Epithelial cell of esophagus (primary cell): ENCODE measurements at regions not wholly inside any gene's neighbourhood (a gene's known extent, or its start where the extent isn't known, plus 50 kb on each side); places are given as distances from the start of the nearest gene placed in this dataset.
A peak's percentile ranks its signal among the peaks of the same experiment; 100 is the strongest.

Experiments used
- DNase-seq: peaks from one replicate; pipeline ENCODE4 v3.0.0; 2010; ENCODE audit warnings: low read depth
- H3K4me3 ChIP-seq: 2 replicates; pipeline ENCODE4 v1.5.1; 2011; ENCODE audit warnings: mild to moderate bottlenecking, low read length, control low read depth
- TF ChIP-seq, protein P1 (sequence below): IDR thresholded peaks from 2 replicates; pipeline ENCODE4 v1.5.1; 2011; ENCODE audit warnings: low read depth, mild to moderate bottlenecking, low read length, control low read depth, inconsistent platforms; ENCODE audit not compliant: insufficient read depth; ENCODE audit errors: missing control alignments

GRCh38 chr4:13703096-13703495 lies 75.6 kb upstream of the BOD1L1 start:
- TF ChIP-seq, protein P1, sequence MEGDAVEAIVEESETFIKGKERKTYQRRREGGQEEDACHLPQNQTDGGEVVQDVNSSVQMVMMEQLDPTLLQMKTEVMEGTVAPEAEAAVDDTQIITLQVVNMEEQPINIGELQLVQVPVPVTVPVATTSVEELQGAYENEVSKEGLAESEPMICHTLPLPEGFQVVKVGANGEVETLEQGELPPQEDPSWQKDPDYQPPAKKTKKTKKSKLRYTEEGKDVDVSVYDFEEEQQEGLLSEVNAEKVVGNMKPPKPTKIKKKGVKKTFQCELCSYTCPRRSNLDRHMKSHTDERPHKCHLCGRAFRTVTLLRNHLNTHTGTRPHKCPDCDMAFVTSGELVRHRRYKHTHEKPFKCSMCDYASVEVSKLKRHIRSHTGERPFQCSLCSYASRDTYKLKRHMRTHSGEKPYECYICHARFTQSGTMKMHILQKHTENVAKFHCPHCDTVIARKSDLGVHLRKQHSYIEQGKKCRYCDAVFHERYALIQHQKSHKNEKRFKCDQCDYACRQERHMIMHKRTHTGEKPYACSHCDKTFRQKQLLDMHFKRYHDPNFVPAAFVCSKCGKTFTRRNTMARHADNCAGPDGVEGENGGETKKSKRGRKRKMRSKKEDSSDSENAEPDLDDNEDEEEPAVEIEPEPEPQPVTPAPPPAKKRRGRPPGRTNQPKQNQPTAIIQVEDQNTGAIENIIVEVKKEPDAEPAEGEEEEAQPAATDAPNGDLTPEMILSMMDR, result no peak
- H3K4me3 ChIP-seq, result no peak overlapping the region
- DNase-seq, result no peak

GRCh38 chr4:13704035-13704434 lies 76.5 kb upstream of the BOD1L1 start:
- TF ChIP-seq, protein P1, result no peak
- H3K4me3 ChIP-seq, result no peak overlapping the region
- no peak for DNase-seq

GRCh38 chr4:13704761-13705160 lies 77.2 kb upstream of the BOD1L1 start:
- peak; percentile 50 for DNase-seq
- TF ChIP-seq, protein P1, result no peak
- no peak overlapping the region for H3K4me3 ChIP-seq

DNA sequence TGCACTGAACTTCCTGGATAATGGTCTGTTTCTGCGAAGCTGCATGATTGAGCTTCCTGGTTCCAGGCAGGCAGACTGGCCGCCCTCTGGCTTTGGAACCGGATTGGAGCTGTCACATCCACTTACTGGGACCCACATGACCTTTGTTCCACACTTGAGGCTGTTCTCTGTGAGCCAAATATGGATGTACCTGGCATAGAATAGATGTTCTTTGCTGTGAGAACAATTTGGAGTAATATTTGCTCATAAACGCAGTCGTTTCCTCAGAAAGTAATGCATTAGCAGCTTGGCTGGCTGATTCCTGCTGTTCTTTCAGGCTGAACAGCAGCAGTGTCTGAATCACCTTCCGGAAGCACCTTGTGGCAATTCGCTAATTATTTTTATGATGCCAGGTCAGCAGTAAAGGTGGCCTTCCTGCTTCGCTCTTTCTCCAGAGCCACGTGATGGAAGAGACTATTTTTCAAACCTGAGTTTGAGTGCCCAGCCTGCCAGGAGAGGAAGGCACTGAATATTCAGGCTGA lies 78.1 kb upstream of the BOD1L1 start:
- DNase-seq, result peak; percentile 87
- TF ChIP-seq, protein P1, result no peak
- peak overlapping the region; percentile 26 for H3K4me3 ChIP-seq

DNA sequence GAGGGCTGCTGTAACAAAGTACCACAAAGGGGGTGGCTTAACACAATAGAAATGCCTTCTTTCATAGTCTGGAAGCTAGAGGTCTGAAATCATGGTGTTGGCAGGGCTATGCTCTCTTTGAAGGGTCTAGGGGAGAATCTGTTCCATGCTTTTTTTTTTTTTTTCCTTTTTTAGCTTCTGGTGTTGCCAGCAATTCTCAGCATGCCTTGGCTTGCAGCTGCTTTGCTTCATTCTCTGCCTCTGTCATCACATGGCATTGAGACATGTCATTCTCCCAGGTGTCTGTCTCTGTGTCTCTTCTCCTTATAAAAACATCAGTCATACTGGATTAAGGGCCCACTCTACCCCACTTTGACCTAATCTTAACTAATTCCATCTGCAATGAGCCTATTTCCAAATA lies 78.6 kb upstream of the BOD1L1 start:
- TF ChIP-seq, protein P1, result no peak
- H3K4me3 ChIP-seq, result peak overlapping the region; percentile 26
- DNase-seq, result peak; percentile 95

DNA sequence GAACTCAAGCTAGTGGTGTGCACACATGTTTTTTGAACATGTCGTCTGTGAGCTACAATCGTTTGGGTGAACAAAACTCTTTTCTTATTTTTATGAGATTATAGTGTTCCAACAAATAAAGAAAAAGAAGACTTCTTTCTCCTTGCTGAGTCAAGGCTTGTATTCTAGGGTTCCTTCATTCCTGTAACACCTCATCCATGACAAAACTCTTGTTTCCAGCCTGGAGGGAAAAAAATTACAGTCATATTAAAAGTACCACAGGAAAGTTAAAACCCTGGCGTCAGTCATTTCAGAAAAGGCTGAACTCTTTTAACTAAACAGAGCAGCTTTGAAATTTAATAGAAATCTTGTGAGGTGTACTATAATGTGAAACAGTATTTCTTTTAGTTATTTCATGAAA lies 79.2 kb upstream of the BOD1L1 start:
- H3K4me3 ChIP-seq, result no peak overlapping the region
- peak; percentile 63 for DNase-seq
- TF ChIP-seq, protein P1, result no peak

DNA sequence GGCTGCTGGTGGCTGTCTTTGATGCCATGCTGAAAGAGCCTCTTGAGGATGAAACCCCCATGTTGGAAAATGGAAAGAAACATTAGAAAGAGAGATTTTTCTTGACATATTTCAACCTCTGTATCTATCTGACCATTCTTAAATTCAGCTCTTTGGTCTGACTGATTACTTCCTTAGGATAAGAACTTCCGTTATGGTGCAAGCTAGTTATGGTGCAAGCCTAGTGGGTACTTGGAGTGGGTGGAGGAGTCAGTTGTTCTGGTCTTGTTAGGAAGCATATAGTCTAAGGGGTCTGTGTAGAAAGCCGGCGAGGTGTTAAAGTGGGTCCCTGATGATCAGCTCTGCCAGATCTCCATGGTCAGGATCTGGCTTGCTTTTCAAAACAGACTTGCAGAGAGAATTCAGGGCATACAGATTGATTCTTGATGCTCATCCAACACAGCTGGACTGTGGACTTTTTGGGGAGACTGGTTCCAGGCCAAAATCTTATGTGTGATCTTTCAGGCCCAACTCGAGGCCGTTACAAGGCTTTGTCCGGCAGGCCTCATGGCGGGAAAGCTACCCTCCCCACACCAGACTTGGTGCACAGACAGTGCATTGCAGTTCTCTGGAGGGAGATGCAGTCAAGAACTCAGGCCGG lies 82.8 kb upstream of the BOD1L1 start:
- no peak overlapping the region for H3K4me3 ChIP-seq
- TF ChIP-seq, protein P1, result no peak
- DNase-seq, result no peak
